HG03159 (cell line): ENCODE measurements at regions not wholly inside any gene's neighbourhood (a gene's known extent, or its start where the extent isn't known, plus 50 kb on each side); places are given as distances from the start of the nearest gene placed in this dataset.
"Not testable (repeated sequence)": the region's sequence is repeated elsewhere in the genome, so short reads cannot be mapped to it uniquely, and the experiment has no call there.

Experiments
- ATAC-seq: cut with Tn5 transposase; IDR thresholded peaks from one replicate; pipeline ENCODE4 v1.9.1; 2021; ENCODE audit warnings: mild to moderate bottlenecking, moderate library complexity; ENCODE audit not compliant: unreplicated experiment

DNA sequence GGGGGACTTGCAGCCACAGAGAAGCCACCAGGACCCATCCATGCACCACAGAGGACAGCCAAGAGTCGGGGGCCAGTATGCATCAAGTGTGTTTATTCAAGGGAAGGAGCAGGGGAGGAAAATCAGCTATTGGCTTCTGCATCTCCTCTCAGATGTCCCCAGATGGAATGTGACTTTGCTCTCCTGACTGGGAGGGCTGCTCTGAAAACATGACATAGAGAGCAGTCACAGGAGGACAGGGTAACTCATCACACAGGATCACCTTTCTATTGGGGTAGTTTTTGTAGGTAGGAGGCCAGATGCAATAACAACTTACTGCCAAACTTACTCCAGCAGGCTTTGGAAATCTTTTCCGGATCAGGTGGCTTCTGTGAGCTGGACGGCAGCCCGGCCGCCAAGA, 121.0 kb upstream of the OPCML start:
- ATAC-seq, result no peak

GRCh38 chr11:133650082-133650481, 117.8 kb upstream of the OPCML start:
- ATAC-seq, result no peak

DNA sequence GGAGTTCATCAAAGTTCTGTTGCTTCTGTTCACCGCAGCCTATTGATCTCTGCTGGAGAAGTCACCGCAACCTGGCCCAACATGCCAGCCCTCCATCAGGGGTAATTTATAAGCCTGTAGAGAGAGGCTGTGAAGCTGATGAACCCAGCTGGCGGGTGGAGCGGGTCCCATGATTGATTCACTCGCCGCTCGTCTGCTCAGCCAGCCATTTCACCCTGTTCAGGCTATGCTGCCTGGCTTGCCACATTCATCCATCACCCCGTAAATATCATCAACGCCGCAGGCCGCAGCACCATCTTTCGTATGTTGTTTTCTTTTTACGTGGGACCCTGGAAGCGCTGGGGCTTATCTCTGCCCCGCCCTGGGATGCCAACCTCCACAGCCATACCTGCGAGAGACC, 116.7 kb upstream of the OPCML start:
- no peak for ATAC-seq

DNA sequence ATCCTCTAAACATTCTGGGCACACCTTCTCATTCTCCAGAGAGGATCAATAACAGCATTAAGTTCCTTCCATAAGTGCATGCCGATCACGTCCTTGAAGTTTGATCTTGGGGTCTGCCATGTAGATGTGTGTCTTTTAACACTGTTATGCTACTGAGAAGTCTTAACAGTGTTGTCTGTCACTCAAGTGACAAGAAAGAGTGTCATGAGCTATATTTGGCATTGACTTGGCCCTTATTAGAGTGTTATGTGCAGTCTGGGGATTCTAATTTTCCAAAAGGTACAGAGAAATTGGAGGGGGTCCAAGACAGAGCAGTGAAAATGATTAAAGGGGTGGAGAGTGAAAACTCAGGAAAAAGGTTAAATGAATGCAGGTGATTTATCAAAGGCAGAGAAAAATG, 107.1 kb upstream of the OPCML start:
- ATAC-seq, result no peak

GRCh38 chr11:133638921-133639320, 106.6 kb upstream of the OPCML start:
- ATAC-seq, result no peak

DNA sequence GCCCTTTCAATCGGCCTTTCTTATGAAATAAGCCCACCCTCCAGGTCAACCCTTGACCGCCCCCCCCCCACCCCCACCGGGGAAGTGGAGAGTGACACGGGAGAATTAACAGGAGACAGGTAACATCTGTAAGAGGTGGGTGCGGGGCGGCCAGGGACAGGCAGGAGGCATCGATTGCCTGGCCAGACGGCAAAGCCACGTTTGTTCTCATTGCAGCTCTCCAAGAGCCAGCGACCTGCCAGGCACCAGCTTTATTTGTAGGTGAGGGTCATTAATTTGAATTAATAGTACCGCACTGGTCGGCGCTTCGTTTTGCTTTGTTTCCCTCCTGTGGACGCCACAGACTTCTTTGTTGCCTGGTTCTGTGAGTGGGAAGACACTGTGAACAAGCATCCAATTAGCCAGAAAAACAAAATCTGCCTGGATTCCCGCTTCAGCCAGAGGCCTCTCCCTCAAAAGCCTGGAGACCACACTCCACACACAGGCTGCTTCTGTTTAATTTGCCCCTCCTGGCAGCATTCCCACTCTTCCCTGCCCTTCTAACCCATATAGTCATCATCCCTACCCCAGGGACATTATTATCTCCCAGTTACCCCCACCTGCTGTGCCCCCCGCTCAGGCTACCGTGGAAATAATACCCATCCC, 104.5 kb upstream of the OPCML start:
- no peak for ATAC-seq

GRCh38 chr11:133635244-133635739, 103.0 kb upstream of the OPCML start:
- no peak for ATAC-seq

DNA sequence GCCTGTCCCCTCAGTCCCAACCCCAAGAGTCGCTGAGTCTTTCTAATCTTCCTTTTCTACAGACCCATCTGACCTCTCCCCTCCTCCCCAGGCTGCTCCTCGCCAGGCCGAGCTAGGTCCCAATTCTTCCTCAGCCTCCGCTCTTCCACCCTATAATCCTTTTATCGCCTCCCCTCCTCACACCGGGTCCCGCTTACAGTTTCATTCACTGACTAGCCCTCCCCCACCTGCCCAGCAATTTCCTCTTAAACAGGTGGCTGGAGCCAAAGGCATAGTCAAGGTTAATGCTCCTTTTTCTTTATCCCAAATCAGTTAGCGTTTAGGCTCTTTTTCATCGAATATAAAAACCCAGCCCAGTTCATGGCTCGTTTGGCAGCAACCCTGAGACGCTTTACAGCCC, 96.1 kb upstream of the OPCML start:
- not testable (repeated sequence) for ATAC-seq

DNA sequence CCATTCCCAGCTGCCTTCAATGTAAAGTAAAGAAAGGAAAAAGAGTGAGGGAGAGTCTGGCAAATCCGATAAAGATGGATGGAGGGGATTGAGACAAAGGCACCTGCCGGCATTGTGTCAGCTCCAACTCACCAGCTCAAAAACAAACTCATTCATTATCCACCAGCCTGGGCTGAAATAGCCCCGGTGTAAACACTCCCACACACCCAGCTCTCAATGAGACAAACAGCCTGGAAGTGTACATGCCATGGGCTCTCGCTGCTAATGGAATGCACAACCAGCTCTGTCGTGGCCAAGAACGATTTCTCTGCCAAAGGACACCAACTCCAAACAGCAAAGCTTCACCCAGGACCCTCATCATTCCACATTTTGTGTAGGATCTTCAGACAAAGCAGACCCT, 89.3 kb upstream of the OPCML start:
- no peak for ATAC-seq

- no peak for ATAC-seq
These were observed 87.7 kb upstream of the OPCML start for GRCh38 chr11:133619973-133620372.

DNA sequence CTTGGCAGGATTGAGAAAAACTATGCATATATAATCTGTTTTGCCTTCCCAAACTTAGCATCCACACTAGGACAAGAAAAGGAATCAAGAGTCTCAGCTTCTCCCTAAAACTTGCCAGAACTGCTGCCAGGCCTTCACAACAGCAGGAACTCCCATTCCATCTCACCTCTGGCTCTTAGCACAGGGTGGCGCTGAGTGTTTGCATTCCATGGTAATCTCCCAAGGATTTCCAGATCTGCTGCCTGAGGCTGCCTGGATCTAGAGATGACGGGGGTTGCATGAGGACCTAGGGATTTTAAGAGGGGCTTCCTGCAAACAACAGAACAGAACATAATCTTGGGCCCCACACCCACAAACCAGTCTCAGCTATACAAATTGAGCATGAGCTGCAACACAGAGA, 87.1 kb upstream of the OPCML start:
- no peak for ATAC-seq

DNA sequence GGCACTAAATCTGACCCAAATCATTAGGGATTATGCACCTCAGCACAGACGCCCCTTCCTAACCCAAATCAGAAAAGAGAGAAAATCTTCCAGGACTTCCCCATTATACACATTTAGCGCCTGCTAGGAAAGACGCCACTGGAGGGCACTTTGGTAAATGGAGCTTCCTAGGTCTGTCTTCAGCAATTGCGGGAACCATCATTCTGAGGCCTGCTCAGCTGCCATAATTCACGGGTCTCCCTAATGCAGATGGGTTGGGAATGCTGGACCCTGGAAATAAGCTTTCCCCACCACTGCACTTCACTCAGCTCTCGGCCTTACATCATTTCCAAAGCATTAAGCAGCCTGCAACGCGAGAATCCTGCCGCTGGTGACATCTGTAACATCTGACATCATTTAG, 86.2 kb upstream of the OPCML start:
- ATAC-seq, result no peak

DNA sequence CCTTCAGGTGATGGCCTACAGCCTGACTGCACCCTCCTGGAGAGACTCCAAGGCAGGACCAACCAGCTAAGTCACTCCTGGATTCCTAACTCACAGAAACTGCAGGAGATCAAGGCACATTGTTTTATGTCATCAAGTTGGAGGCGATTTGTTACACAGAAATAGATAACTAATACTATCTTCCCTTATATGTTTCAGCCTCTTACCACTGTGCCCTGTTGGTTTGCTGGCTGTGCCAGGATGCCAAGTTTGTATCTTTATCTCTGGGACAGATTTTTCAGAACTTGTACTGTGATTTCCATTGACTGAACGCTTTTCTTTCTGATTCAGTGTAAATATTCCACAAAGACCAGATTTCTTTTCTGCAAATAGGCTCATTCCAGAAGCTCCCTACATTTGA, 76.2 kb upstream of the OPCML start:
- no peak for ATAC-seq

DNA sequence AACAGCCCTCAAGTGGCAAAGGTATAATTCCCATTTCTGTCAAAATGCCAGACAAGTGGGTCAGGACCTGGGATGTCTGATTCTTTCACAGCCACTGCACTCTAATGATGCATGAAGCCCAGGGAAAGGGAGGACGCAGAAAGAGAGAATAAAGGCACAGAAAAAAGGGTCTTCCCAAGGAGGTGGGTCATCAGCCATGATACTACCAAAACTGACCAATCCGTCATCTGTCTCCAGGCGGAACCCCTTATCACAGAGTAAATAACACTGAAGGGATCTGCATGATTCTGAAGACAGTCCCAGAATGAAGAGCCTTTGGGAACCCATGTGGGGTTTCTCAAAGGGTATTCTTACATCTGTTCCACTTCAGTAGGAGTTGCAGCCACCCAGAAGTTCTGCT, 73.8 kb upstream of the OPCML start:
- ATAC-seq, result no peak

DNA sequence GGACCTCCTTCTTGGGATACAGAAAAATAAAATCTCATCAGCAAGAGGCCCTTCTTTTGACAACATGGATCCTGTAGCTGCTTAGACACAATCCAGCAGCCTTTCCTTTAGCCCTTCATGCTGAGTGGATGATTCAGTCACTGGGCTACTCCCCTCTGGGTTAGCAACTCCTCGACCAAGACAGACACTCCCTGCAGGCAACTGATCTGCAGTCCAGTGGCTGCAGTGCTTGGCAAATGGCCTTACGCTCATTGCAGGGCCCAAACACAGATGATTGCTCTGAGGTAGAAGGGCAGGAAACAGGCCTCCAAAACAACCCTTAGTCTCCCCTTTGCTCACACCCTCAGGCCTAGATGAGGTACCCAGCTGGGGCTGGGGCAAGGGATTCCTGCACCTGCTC, 73.2 kb upstream of the OPCML start:
- no peak for ATAC-seq

DNA sequence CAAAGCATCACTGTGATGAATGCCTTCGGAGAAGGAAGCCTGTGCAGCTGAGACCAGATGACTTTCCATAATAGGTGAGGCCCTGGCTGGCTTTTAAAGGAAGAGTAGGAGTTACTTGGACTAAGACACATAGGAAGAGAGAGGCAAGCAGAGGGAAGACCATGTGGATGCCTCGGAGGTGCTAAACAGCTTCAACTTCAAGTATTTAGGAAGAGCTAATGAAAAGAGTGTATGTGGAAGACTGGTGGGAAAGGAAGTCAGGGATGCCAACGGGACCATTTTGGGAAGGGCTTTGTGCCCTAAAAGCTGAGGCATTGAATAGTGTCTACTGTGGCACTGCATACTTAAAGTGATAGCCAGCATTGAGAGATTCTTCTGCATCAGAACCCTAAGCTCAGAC, 69.3 kb upstream of the OPCML start:
- ATAC-seq, result no peak

- no peak for ATAC-seq
These were observed 68.5 kb upstream of the OPCML start for GRCh38 chr11:133600786-133601185.

DNA sequence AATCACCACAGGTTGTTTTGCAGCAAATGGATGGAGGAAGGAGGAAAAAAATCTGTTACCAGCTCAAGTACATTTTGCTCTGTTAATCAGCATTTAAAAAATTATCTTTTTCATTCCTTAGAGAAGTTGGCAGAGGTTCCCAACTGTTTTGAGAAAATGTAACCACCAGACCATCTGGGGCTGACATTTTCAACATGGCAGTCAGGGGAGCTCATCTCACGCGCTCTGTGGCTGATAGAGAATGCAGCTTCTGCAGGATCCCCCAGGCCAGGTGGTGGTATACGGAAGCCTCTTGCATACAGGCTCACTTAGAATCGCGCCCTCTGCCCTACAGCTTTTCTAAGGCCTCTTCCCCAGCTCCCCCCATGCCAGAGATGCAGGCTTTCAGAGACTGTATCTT, 68.0 kb upstream of the OPCML start:
- no peak for ATAC-seq

DNA sequence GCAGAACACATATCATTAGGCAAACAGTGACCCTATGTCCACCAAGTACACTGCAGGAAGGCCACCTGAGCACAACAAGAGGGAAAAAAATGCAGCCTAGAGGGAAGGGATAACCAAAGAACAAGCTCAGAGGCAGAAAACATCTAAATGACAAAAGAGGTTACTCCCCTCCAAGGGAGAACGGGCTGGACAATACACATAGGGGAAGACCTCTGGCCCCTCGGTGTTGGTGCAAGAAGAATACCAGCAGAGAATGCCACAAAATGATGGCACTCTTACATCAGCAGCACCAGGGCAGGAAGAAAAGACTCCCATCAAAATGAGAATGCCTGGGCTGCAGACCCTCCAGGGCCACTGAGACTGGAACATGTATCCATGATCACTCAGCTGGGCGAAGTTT, 66.6 kb upstream of the OPCML start:
- no peak for ATAC-seq

- ATAC-seq, result no peak
These were observed 64.9 kb upstream of the OPCML start for GRCh38 chr11:133597236-133597635.

DNA sequence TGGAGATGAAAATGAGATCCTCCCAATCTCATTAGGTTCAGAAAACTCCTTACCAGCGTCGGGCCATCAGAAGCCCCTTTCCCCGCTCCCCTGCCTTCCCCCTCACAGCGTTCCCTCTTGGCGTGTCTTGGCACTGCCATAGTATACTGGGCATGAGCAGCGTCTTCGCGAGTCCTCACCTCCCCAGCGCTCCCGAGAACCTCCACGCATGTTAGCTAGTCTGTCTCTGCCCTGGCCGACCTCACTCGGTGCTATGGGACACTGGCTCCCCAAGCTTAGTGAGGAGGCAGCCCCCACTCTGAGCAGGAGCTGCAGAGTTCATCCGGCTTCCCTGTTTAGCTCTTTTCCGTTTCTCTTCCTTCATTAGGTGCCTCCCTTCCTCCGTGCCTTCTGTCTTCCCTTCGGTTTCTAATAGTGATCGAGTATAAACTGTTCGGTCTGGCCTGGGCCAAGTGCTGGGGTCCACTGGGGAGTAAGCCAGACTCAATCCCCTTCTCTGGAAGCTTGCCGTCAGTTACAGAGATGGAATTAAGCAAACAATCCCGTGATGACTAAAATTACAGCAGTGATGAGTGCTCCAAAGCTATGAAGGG, 63.8 kb upstream of the OPCML start:
- ATAC-seq, result no peak

DNA sequence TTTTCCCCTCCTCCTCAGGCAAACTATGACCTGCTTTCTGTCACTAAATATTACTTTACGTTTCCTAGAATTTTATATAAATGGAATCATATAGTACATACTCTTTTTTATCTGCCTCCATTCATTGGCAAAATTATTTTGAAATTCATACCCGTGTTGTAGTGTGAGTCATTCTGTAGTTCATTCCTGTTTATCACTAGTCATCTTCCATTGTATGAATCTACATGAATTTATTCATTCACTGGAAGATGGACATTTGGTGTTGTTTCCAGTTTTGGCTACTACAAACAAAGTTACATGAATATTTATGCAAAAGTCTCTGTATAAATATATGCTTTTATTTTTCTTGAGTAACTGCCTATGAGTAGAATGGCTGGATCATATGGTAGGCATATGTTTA, 60.7 kb upstream of the OPCML start:
- ATAC-seq, result no peak

DNA sequence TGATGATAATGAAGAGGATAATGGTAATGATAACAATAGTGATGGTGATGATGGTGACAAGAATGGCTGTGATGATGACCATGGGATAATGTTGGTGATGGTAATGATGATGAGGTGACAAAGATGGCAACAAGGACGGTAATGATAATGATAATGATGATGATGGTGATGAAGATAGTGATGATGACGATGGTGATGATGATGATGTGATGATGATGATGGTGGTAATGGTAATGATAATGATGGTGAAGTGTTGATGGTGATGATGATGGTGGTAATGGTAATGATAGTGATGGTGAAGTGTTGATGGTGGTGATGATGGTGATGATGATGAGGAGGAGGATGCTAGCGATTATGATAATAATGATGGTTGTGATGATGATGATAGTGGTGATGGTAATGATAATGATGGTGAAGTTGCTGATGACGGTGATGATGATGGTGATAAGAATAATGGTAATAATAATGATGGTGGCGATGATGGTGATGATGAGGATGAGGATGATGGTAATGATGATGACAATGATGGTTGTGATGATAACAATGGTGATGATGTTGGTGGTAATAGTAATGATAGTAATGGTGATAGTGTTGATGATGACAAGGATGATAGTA, 54.7 kb upstream of the OPCML start:
- no peak for ATAC-seq
